GM18870 (cell line): ENCODE measurements at regions not wholly inside any gene's neighbourhood (a gene's known extent, or its start where the extent isn't known, plus 50 kb on each side); places are given as distances from the start of the nearest gene placed in this dataset.
A peak's percentile ranks its signal among the peaks of the same experiment; 100 is the strongest.

Experiments used
- ATAC-seq: cut with Tn5 transposase; IDR thresholded peaks from one replicate; pipeline ENCODE4 v1.9.1; 2021; ENCODE audit warnings: moderate library complexity; ENCODE audit not compliant: unreplicated experiment

DNA sequence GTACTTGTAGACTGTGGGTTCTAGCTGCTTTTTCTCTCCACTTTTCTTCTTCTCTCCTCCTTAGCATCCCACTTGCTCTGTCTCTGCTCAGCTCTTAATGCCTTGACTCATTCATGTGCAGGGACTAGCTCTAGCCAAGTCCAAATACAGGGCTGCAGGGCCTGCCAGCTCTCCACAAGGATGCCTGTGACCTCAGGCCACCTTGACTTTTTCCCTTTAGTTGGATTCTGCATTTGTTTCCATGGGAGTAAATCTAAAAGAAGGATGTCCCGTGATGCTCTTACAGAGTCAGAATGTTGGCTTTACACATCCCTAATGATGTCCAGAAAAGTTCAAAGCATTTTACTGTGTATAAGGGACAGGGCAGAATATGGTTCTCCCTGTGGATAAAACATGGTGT, 101.8 kb upstream of the PREP start:
- ATAC-seq = no peak

DNA sequence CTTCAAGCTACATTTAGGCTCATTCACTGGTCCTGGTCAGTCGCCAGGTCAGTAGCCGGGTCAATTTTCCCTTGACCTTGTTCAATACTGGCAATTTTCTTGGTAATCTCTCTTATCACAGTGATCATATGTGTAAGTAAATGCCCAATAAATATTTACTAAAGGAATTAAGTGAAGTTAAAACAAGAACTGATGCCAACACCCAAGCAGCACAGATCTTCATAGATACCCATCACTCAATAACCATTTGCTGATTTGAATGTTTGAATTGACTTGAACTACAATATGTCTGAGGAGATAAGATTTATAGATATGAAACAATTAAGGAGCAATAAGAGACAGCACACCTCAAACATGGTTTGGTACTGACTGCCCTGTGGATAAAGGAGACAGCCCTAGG, 100.8 kb upstream of the PREP start:
- ATAC-seq = no peak

GRCh38 chr6:105501826-105502344, 99.0 kb upstream of the PREP start:
- no peak for ATAC-seq

- no peak for ATAC-seq
Measured at GRCh38 chr6:105501246-105501645, 98.4 kb upstream of the PREP start.

GRCh38 chr6:105500693-105501092, 97.8 kb upstream of the PREP start:
- no peak for ATAC-seq

DNA sequence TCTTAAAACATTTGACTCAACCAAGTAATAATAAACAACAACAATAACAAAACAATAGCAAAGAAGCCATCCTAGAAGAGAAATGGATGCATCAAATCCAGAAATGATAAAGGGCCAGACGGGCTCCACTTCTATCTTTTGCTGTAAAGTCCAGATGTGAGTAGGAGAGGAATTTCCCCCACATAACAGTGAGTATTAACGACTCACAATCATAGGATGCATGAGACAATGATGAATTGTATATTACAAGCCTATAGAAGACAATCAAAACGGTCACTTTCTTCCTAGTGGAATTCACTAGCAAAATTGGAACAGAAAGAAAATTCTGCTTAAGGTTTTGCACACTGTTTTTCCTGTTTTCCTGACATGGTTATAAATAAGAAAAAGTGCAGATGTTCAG, 97.0 kb upstream of the PREP start:
- no peak for ATAC-seq

- ATAC-seq = no peak
Measured at GRCh38 chr6:105499136-105499870, 96.4 kb upstream of the PREP start.

DNA sequence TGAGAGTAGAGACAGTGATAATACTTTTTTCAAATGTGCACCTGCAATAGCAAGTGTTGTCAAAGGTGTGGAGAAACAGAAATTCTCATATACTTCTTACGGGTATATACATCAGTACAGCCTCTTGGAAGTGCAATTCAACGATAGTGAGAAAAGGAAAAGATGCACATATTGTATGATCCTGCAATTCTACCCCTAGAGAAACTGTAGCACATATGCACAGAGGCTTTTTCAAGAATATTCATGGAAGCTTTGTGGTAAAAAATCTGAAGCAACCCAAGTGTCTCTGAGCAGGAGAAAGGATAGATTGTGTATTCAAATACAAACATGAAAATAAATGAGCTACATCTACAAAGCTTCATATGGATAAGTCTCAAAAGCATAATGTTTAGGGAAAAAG, 94.7 kb upstream of the PREP start:
- ATAC-seq = no peak

GRCh38 chr6:105495515-105495914, 92.6 kb upstream of the PREP start:
- ATAC-seq = peak; percentile 66

DNA sequence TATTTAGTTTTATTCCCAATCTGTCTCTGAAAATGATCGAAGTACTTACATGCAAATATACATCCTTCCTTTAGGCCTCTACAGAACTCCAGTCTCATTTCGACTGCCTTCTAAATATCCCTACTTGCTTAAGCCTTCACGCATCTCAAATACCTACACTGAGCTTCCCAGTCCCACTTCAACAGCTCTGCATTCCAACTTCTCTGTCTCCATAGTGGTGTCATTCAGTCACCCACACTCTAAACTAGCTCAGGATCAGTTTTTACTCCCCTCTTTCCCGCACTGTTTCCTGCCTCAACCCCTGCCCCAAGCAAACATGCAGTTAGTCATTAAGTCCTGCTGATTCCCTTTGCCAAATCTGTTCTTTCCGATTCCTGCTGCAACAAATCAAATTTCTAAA, 91.8 kb upstream of the PREP start:
- ATAC-seq = no peak

DNA sequence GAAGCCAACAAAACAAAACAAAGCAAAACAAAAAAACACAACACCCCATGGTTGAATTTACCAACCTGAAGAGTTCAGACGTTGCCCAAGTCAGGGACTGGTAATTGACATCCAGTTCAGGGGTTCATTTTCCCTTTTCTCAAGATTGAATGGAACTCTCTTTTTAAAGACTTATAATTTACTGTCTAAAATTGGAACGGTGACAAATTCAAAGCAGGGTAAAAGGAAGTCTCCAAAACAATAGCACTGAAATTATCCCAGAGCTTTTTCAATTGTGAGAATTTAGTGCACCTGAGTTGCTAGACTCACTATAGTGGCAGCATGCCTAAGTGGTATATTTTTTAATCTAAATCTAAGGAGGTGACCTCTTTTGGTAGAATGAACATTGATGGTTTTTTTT, 90.9 kb upstream of the PREP start:
- ATAC-seq = peak; percentile 14

- ATAC-seq = peak; percentile 86
Measured at GRCh38 chr6:105492706-105493673, 90.1 kb upstream of the PREP start.

DNA sequence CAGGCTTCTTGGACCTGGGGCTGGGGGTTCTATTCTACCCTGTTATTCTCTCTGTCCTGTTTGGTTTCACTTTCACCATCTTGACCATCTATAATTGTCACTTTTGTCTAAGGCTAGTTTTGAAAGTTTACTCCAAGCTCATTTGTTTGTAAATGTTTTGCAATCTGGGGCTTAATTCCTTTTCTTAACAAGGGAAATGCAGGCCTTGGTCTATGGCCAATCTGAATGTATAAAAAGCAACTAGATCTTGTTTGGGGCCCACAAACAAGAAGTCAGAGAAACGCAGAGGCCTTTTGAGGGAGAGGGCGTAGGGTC, 86.3 kb upstream of the PREP start:
- ATAC-seq = no peak

- no peak for ATAC-seq
Measured at GRCh38 chr6:105488516-105489215, 85.8 kb upstream of the PREP start.

GRCh38 chr6:105487040-105487790, 84.3 kb upstream of the PREP start:
- ATAC-seq = no peak

DNA sequence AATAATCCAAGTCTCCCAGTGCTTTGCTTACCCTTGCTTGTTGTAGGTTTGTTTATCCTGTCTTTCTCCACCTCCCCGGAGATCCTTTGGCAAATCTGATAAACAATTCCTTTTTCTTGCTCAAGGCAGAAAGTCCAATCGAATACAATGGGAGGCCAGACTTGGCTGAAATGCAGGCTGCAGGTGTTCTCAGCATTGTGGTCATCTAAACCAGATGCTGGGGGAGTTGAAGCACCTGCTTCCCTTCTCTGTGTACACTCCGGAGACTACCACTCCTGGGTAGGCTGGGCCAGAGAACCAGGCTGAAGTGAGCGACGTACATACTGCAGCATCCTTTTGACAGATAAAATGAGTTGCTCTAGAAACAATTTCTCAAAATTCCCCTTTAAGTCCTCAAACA, 82.6 kb upstream of the PREP start:
- ATAC-seq = no peak

GRCh38 chr6:105484238-105485161, 81.6 kb upstream of the PREP start:
- no peak for ATAC-seq

- ATAC-seq = no peak
Measured at GRCh38 chr6:105483492-105483891, 80.6 kb upstream of the PREP start.

DNA sequence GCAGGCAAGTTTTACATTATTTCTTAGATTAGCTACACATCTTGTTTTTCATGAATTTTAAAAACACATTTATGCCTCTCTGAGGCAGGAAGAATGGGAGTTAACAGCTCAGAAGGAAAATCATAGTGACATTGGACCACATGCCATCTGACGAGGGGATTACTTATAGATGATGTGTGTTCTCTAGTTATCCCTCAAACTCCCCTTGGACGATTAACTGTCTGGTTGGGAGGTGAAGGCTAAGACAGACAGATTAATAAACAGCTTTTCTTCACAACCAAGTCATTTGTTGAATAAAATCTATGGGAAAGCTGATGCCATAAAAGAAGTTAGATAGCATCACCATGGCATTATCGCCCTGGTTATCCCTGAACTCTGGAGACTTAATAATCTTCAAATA, 80.0 kb upstream of the PREP start:
- ATAC-seq = no peak
